IMR-90 (cell line): ENCODE measurements at regions not wholly inside any gene's neighbourhood (a gene's known extent, or its start where the extent isn't known, plus 50 kb on each side); places are given as distances from the start of the nearest gene placed in this dataset.

Source experiments
- ATAC-seq: fragments of 200-7000 bp; cut with Tn5 transposase; 2 replicates; pipeline ENCODE4 v1.9.1; 2020; ENCODE audit warnings: low read depth, mild to moderate bottlenecking, moderate library complexity
- BruUV-seq: library from RNA; stranded (reverse); fragments of 400-500 nt; replicated peaks from 2 replicates; lab custom pipeline; 2021; lab: Mats Ljungman, UMichigan
- CTCF ChIA-PET: fragments of 300-600 bp; formaldehyde crosslinking; extraction: SDS; loops from one replicate; lab custom pipeline; 2021; ENCODE audit warnings: antibody characterized with exemption; lab: Yijun Ruan, JAX
- POLR2A ChIA-PET: fragments of 300-600 bp; sonication (Branson Sonifier 250); formaldehyde crosslinking; loops from one replicate; lab custom pipeline; 2022; ENCODE audit warnings: antibody characterized with exemption; ENCODE audit not compliant: unreplicated experiment; lab: Charles Lee
- DNase-seq: peaks from one replicate; pipeline ENCODE4 v3.0.0; 2013
- H2AFZ ChIP-seq: replicated peaks from 2 replicates; pipeline ENCODE3; 2013; ENCODE audit warnings: low read length, mild to moderate bottlenecking; ENCODE audit not compliant: poor library complexity
- H2AK5ac ChIP-seq: 2 replicates; pipeline ENCODE4 v1.6.1; 2013; ENCODE audit warnings: low read depth, low read length, inconsistent platforms
- H2AK9ac ChIP-seq: replicated peaks from 2 replicates; pipeline ENCODE3; 2013; ENCODE audit warnings: mild to moderate bottlenecking, low read depth, low read length, moderate library complexity; ENCODE audit not compliant: poor library complexity
- H2BK120ac ChIP-seq: 2 replicates; pipeline ENCODE4 v1.6.1; 2013; ENCODE audit warnings: low read depth, low read length, inconsistent platforms
- H2BK15ac ChIP-seq: 3 replicates; pipeline ENCODE4 v1.6.1; 2013; ENCODE audit warnings: low read depth, low read length, inconsistent platforms
- H2BK20ac ChIP-seq: 2 replicates; pipeline ENCODE4 v1.6.1; 2013; ENCODE audit warnings: low read depth, mild to moderate bottlenecking, inconsistent platforms, low read length, moderate library complexity
- H2BK5ac ChIP-seq: 2 replicates; pipeline ENCODE4 v1.6.1; 2013; ENCODE audit warnings: mild to moderate bottlenecking, low read depth, low read length, inconsistent platforms; ENCODE audit not compliant: poor library complexity, severe bottlenecking
- H3K14ac ChIP-seq: replicated peaks from 2 replicates; pipeline ENCODE4 v1.6.1; 2013; ENCODE audit warnings: low read depth, low read length, inconsistent platforms
- H3K18ac ChIP-seq: 2 replicates; pipeline ENCODE4 v1.6.1; 2013; ENCODE audit warnings: low read depth, low read length, control low read depth
- H3K23ac ChIP-seq: 2 replicates; pipeline ENCODE4 v1.6.1; 2013; ENCODE audit warnings: low read depth, low read length, inconsistent platforms
- H3K27ac ChIP-seq: 2 replicates; pipeline ENCODE4 v1.5.1; 2013; ENCODE audit warnings: mild to moderate bottlenecking, control low read depth, low read length; ENCODE audit not compliant: insufficient read depth
- H3K27me3 ChIP-seq: 2 replicates; pipeline ENCODE4 v1.6.1; 2013; ENCODE audit warnings: low read length; ENCODE audit not compliant: control insufficient read depth, insufficient read depth
- H3K36me3 ChIP-seq: 2 replicates; pipeline ENCODE4 v1.6.1; 2013; ENCODE audit warnings: low read length, mixed read lengths; ENCODE audit not compliant: control insufficient read depth, insufficient read depth
- H3K4ac ChIP-seq: 2 replicates; pipeline ENCODE4 v1.6.1; 2013; ENCODE audit warnings: low read depth, low read length, inconsistent platforms
- H3K4me1 ChIP-seq: 2 replicates; pipeline ENCODE4 v1.6.1; 2013; ENCODE audit warnings: low read length, mixed read lengths; ENCODE audit not compliant: control insufficient read depth, insufficient read depth
- H3K4me2 ChIP-seq: 2 replicates; pipeline ENCODE4 v1.6.1; 2013; ENCODE audit warnings: low read depth, mild to moderate bottlenecking, control low read depth, low read length, moderate library complexity
- H3K4me3 ChIP-seq: 2 replicates; pipeline ENCODE4 v1.5.1; 2013; ENCODE audit warnings: low read depth, mild to moderate bottlenecking, control low read depth, low read length, moderate library complexity; ENCODE audit not compliant: insufficient read depth
- H3K56ac ChIP-seq: 2 replicates; pipeline ENCODE4 v1.6.1; 2013; ENCODE audit warnings: low read length, inconsistent platforms; ENCODE audit not compliant: insufficient read depth; ENCODE audit errors: extremely low read depth
- H3K79me1 ChIP-seq, 2 experiments: 2 replicates each; pipeline ENCODE4 v1.6.1; 2013; ENCODE audit warnings: low read length in 2 of 2, inconsistent platforms in 1 of 2, low read depth in 1 of 2
- H3K9ac ChIP-seq: 2 replicates; pipeline ENCODE4 v1.6.1; 2013; ENCODE audit warnings: low read depth, low read length, control low read depth
- H3K9me1 ChIP-seq: 2 replicates; pipeline ENCODE4 v1.6.1; 2013; ENCODE audit warnings: low read length, inconsistent platforms; ENCODE audit not compliant: insufficient read depth
- H3K9me3 ChIP-seq: 2 replicates; pipeline ENCODE4 v1.6.1; 2013; ENCODE audit warnings: low read length; ENCODE audit not compliant: control insufficient read depth, insufficient read depth
- H4K20me1 ChIP-seq: 2 replicates; pipeline ENCODE4 v1.6.1; 2013; ENCODE audit warnings: low read length, inconsistent platforms; ENCODE audit not compliant: insufficient read depth
- H4K5ac ChIP-seq: 2 replicates; pipeline ENCODE4 v1.6.1; 2013; ENCODE audit warnings: mild to moderate bottlenecking, low read depth, low read length, control low read depth
- H4K8ac ChIP-seq, 2 experiments: 2 replicates each; pipeline ENCODE4 v1.6.1; 2013; ENCODE audit warnings: low read depth in 2 of 2, low read length in 2 of 2, control low read depth in 1 of 2, inconsistent platforms in 1 of 2
- H4K91ac ChIP-seq: 2 replicates; pipeline ENCODE4 v1.6.1; 2013; ENCODE audit warnings: low read depth, low read length, inconsistent platforms; ENCODE audit not compliant: insufficient read depth
- CEBPB ChIP-seq: IDR thresholded peaks from 2 replicates; pipeline ENCODE4 v1.6.1; 2012; ENCODE audit warnings: low read depth, low read length, improper control_type of control experiment
- CTCF ChIP-seq: conservative IDR thresholded peaks from 2 replicates; pipeline ENCODE4 v1.5.1; 2012; ENCODE audit warnings: mild to moderate bottlenecking, low read depth, low read length, improper control_type of control experiment
- SMC3 ChIP-seq: fragments of 150-350 bp; IDR thresholded peaks from 2 replicates; pipeline ENCODE4 v1.6.1; 2016; ENCODE audit warnings: low read depth, mild to moderate bottlenecking, antibody characterized with exemption, low read length, moderate library complexity
- WGBS, 2 experiments: methylation state at CpG; one replicate each; pipeline versions ENCODE4 v1.1.5 to v1.1.7; 2013; ENCODE audit warnings: missing lambda C conversion rate in 2 of 2; ENCODE audit not compliant: insufficient read length in 1 of 2; ENCODE audit errors: extremely low coverage in 2 of 2; 5-methylcytosine and 5-hydroxymethylcytosine counted together
- dilution Hi-C: fragments of 300-500 bp; cut with HindIII; formaldehyde crosslinking; loops from one replicate; pipeline ENCODE4 v1.14.3; 2018; ENCODE audit warnings: low sequenced_read_pairs; ENCODE audit not compliant: unreplicated experiment
- in situ Hi-C: fragments of 300-500 bp; cut with MboI; formaldehyde crosslinking; loops from 3 replicates; pipeline ENCODE4 v1.14.3; 2019; ENCODE audit warnings: low sequenced_read_pairs, inconsistent platforms, mixed read lengths
- intact Hi-C: fragments of 100-400 bp; cut with micrococcal nuclease; formaldehyde crosslinking; loops from 2 replicates; pipeline ENCODE4 v1.10.0; 2022

GRCh38 chr5:166672431-166672830 is 1619.0 kb upstream of the WWC1 start:
- WGBS, 2 experiments = no CpG with 5 or more reads among the region's 1 CpG
- H3K4ac ChIP-seq = no peak overlapping the region
- H4K91ac ChIP-seq = no peak overlapping the region
- no peak overlapping the region for H3K18ac ChIP-seq
- H3K9me3 ChIP-seq = peaks cover 10% of the 10 kb centered on the region
- ATAC-seq = no peak
- H3K4me3 ChIP-seq = no peak overlapping the region
- no peak overlapping the region for H2BK5ac ChIP-seq
- H3K4me2 ChIP-seq = no peak overlapping the region
- H3K9me1 ChIP-seq = no peaks in the 10 kb centered on the region
- H4K8ac ChIP-seq = no peak overlapping the region
- no peaks in the 10 kb centered on the region for H3K4me1 ChIP-seq
- H2BK15ac ChIP-seq = no peak overlapping the region
- no peak overlapping the region for H3K9ac ChIP-seq
- in situ Hi-C loops = no loop called here
- DNase-seq = no peak
- dilution Hi-C loops = no loop called here
- no peak overlapping the region for H2BK20ac ChIP-seq
- H4K5ac ChIP-seq = no peak overlapping the region
- no peak overlapping the region for H3K23ac ChIP-seq
- H2AK9ac ChIP-seq = no peak overlapping the region
- CTCF ChIA-PET = no interaction called here
- no peak overlapping the region for H3K14ac ChIP-seq
- H3K27me3 ChIP-seq = no peaks in the 10 kb centered on the region
- TF ChIP-seq SMC3 (no peak), CTCF (no peak), CEBPB (no peak)
- intact Hi-C loops = no loop called here
- no peaks in the 10 kb centered on the region for H3K79me1 ChIP-seq
- no peak overlapping the region for H2AFZ ChIP-seq
- H3K56ac ChIP-seq = no peak overlapping the region
- H3K27ac ChIP-seq = no peak overlapping the region
- no peaks in the 10 kb centered on the region for H4K20me1 ChIP-seq
- POLR2A ChIA-PET = no interaction called here
- H2AK5ac ChIP-seq = no peak overlapping the region
- H3K36me3 ChIP-seq = no peaks in the 10 kb centered on the region
- H2BK120ac ChIP-seq = no peak overlapping the region
- BruUV-seq = no TSS peak
